SK-N-SH treated with all-trans-retinoic acid at 6 μM for 48 hours (cell line): ENCODE measurements at regions not wholly inside any gene's neighbourhood (a gene's known extent, or its start where the extent isn't known, plus 50 kb on each side); places are given as distances from the start of the nearest gene placed in this dataset.

Experiments
- ATAC-seq: fragments of 200-7000 bp; cut with Tn5 transposase; 3 replicates; pipeline ENCODE4 v1.9.1; 2020; ENCODE audit warnings: mild to moderate bottlenecking, moderate library complexity
- ARNTL ChIP-seq: fragments of 450-650 bp; formaldehyde crosslinking; IDR thresholded peaks from 2 replicates; pipeline ENCODE4 v1.5.0; 2020; ENCODE audit warnings: low read depth, mild to moderate bottlenecking, moderate library complexity, borderline replicate concordance
- BACH2 ChIP-seq: fragments of 250-450 bp; sonication (Bioruptor Pico); IDR thresholded peaks from 2 replicates; pipeline ENCODE4 v1.9.0; 2021; ENCODE audit warnings: mild to moderate bottlenecking, borderline replicate concordance
- ESRRG ChIP-seq: fragments of 250-450 bp; sonication (Bioruptor Pico); IDR thresholded peaks from 2 replicates; pipeline ENCODE4 v1.6.1; 2021; ENCODE audit warnings: mild to moderate bottlenecking
- ISL1 ChIP-seq: fragments of 250-450 bp; sonication (Bioruptor Pico); IDR thresholded peaks from 2 replicates; pipeline ENCODE4 v2.1.2; 2022; ENCODE audit warnings: mild to moderate bottlenecking, moderate library complexity
- OSR1 ChIP-seq: fragments of 250-450 bp; sonication (Bioruptor Pico); IDR thresholded peaks from 2 replicates; pipeline ENCODE4 v1.8.0; 2022; ENCODE audit warnings: moderate library complexity, mild to moderate bottlenecking, inconsistent platforms
- PATZ1 ChIP-seq: fragments of 250-450 bp; sonication (Bioruptor Pico); IDR thresholded peaks from 2 replicates; pipeline ENCODE4 v1.8.0; 2020; ENCODE audit warnings: mild to moderate bottlenecking, moderate library complexity, borderline replicate concordance
- POU6F1 ChIP-seq: fragments of 250-450 bp; sonication (Bioruptor Pico); IDR thresholded peaks from 2 replicates; pipeline ENCODE4 v1.8.0; 2021; ENCODE audit warnings: low read depth, mild to moderate bottlenecking, moderate library complexity, borderline replicate concordance
- PPARA ChIP-seq: fragments of 250-450 bp; sonication (Bioruptor Pico); IDR thresholded peaks from 2 replicates; pipeline ENCODE4 v1.5.0; 2020; ENCODE audit warnings: mild to moderate bottlenecking, borderline replicate concordance
- RARB ChIP-seq: fragments of 250-450 bp; sonication (Bioruptor Pico); IDR thresholded peaks from 2 replicates; pipeline ENCODE4 v1.8.0; 2021; ENCODE audit warnings: mild to moderate bottlenecking, moderate library complexity
- SNAI2 ChIP-seq: fragments of 250-450 bp; sonication (Bioruptor Pico); IDR thresholded peaks from 2 replicates; pipeline ENCODE4 v1.5.0; 2020; ENCODE audit warnings: mild to moderate bottlenecking, moderate library complexity
- TOX ChIP-seq: fragments of 250-450 bp; sonication (Bioruptor Pico); IDR thresholded peaks from 2 replicates; pipeline ENCODE4 v1.8.0; 2021; ENCODE audit warnings: mild to moderate bottlenecking, moderate library complexity, borderline replicate concordance
- ZC3H10 ChIP-seq: fragments of 250-450 bp; sonication (Bioruptor Pico); IDR thresholded peaks from 2 replicates; pipeline ENCODE4 v1.5.1; 2021; ENCODE audit warnings: mild to moderate bottlenecking, moderate library complexity
- ZFP3 ChIP-seq: fragments of 250-450 bp; sonication (Bioruptor Pico); IDR thresholded peaks from 2 replicates; pipeline ENCODE4 v1.5.0; 2020; ENCODE audit warnings: mild to moderate bottlenecking, moderate library complexity
- ZFP30 ChIP-seq: fragments of 450-650 bp; formaldehyde crosslinking; IDR thresholded peaks from 2 replicates; pipeline ENCODE4 v1.5.0; 2022; ENCODE audit warnings: mild to moderate bottlenecking, moderate library complexity
- ZNF565 ChIP-seq: fragments of 450-650 bp; formaldehyde crosslinking; conservative IDR thresholded peaks from 2 replicates; pipeline ENCODE4 v1.5.0; 2020; ENCODE audit warnings: low read depth, mild to moderate bottlenecking, moderate library complexity
- ZNF70 ChIP-seq: fragments of 450-650 bp; formaldehyde crosslinking; IDR thresholded peaks from 2 replicates; pipeline ENCODE4 v1.5.0; 2020; ENCODE audit warnings: mild to moderate bottlenecking, moderate library complexity
- ZNF8 ChIP-seq: fragments of 450-650 bp; formaldehyde crosslinking; IDR thresholded peaks from 2 replicates; pipeline ENCODE4 v1.5.0; 2020; ENCODE audit warnings: mild to moderate bottlenecking, moderate library complexity
- TF ChIP-seq, protein P1 (sequence below): fragments of 250-450 bp; sonication (Bioruptor Pico); IDR thresholded peaks from 2 replicates; pipeline ENCODE4 v1.5.1; 2021; ENCODE audit warnings: mild to moderate bottlenecking, moderate library complexity
- TF ChIP-seq, protein P2 (sequence below): fragments of 250-450 bp; sonication (Bioruptor Pico); IDR thresholded peaks from 2 replicates; pipeline ENCODE4 v1.5.1; 2020; ENCODE audit warnings: low read depth, mild to moderate bottlenecking, moderate library complexity

DNA sequence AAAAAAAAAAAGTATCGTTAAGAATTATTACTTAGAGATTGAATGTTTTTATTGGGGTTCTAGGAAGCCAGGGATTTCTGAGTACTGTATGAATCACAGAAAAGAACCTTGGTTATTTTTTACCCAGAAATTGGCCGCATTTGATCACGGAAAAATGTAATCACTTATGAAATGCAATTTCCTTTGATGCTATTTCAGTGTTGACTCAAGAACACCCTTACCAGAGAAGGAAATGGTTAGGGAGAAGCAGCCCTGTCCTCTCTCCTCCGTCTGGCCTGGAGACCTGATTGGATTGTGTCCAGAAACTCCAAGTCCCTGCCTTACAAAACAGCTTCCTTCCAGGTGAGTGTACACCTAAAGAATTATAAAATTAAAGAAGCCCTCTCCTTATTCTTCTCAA is 116.7 kb downstream of the MED10 start:
- ATAC-seq = no peak

GRCh38 chr5:6261256-6261655 is 117.1 kb downstream of the MED10 start:
- no peak for ATAC-seq
- TF ChIP-seq, protein P1, sequence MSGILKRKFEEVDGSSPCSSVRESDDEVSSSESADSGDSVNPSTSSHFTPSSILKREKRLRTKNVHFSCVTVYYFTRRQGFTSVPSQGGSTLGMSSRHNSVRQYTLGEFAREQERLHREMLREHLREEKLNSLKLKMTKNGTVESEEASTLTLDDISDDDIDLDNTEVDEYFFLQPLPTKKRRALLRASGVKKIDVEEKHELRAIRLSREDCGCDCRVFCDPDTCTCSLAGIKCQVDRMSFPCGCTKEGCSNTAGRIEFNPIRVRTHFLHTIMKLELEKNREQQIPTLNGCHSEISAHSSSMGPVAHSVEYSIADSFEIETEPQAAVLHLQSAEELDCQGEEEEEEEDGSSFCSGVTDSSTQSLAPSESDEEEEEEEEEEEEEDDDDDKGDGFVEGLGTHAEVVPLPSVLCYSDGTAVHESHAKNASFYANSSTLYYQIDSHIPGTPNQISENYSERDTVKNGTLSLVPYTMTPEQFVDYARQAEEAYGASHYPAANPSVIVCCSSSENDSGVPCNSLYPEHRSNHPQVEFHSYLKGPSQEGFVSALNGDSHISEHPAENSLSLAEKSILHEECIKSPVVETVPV (CRISPR knock-in tag) = no peak

More for the DNA sequence above, 116.7 kb downstream of the MED10 start:
- TF ChIP-seq RARB (CRISPR knock-in tag) = no peak
- TF ChIP-seq, protein P1 (CRISPR knock-in tag) = no peak
- TF ChIP-seq PPARA (CRISPR knock-in tag) = no peak
- TF ChIP-seq ZFP3 = no peak
- TF ChIP-seq ISL1 (CRISPR knock-in tag) = no peak
- TF ChIP-seq ZNF70 = no peak

DNA sequence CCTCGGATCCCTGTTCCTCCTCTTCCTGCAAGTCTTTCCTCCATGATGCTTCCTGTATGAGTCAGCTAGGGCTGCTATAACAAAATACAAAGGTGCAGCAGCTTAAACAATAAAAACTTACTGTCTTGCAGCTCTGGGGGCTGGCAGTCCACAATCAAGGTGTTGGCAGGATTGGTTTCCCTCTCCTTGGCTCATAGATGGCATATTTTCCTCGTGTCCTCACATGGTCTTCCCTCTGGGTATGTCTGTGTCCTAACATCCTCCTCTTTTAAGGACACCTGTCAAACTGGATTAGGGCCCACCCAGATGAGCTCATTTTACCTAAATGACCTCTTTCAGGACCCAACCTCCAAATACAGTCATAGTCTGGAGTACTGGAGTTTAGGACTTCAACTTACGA is 117.5 kb downstream of the MED10 start:
- no peak for TF ChIP-seq ZNF8
- no peak for TF ChIP-seq OSR1 (CRISPR knock-in tag)
- TF ChIP-seq ZNF565 (CRISPR knock-in tag) = no peak
- ATAC-seq = no peak

DNA sequence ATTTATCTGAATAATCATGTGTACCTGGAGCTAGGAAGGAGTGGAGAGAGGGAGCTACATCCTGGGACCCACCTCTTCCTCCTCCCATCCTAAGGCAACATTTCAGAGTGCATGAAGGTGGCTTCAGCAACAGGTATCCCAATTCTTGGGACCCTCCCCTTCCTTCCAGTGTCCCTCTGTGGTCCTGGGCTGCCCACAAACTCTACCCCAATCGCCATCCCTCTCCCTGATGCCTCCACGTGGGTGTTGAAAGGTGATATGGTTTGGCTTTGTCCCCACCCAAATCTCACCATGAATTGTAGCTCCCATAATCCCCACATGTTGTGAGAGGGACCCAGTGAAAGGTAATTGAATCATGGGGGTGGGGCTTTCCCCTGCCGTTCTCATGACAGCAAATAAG is 121.4 kb downstream of the MED10 start:
- ATAC-seq = no peak
- TF ChIP-seq ZC3H10 (CRISPR knock-in tag) (no peak), ZNF70 (no peak), ZFP30 (CRISPR knock-in tag) (no peak), TOX (CRISPR knock-in tag) (no peak), PATZ1 (CRISPR knock-in tag) (no peak), POU6F1 (CRISPR knock-in tag) (no peak), OSR1 (CRISPR knock-in tag) (no peak), SNAI2 (CRISPR knock-in tag) (no peak), RARB (CRISPR knock-in tag) (no peak), ESRRG (no peak), ARNTL (no peak), BACH2 (CRISPR knock-in tag) (no peak)
- TF ChIP-seq, protein P2, sequence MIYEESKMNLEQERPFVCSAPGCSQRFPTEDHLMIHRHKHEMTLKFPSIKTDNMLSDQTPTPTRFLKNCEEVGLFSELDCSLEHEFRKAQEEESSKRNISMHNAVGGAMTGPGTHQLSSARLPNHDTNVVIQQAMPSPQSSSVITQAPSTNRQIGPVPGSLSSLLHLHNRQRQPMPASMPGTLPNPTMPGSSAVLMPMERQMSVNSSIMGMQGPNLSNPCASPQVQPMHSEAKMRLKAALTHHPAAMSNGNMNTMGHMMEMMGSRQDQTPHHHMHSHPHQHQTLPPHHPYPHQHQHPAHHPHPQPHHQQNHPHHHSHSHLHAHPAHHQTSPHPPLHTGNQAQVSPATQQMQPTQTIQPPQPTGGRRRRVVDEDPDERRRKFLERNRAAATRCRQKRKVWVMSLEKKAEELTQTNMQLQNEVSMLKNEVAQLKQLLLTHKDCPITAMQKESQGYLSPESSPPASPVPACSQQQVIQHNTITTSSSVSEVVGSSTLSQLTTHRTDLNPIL (CRISPR knock-in tag) = no peak

DNA sequence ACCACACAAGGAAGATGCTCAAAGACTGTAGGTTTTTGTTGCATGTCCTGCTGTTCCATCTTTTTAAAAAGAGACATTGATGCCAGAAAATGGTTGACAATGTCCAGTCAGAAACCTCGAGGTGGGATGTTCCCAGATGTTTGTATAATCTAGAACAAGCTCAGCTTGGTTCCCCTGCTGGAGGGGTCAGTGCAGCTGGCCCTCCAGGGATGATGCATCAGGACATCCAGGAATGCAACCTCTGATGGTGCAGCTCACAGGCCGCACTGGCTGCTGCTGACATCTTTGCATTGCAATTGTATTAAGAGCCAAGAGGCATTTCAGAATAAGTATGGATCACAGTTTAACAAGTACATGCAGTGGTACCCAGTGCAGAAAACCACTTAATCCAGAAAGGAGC is 122.4 kb downstream of the MED10 start:
- TF ChIP-seq, protein P1 (CRISPR knock-in tag) = no peak
- TF ChIP-seq ISL1 (CRISPR knock-in tag) (no peak), PATZ1 (CRISPR knock-in tag) (no peak), BACH2 (CRISPR knock-in tag) (no peak), RARB (CRISPR knock-in tag) (no peak), POU6F1 (CRISPR knock-in tag) (no peak), ARNTL (no peak)
- ATAC-seq = no peak
